OCI-LY1 (cell line): ENCODE measurements at regions not wholly inside any gene's neighbourhood (a gene's known extent, or its start where the extent isn't known, plus 50 kb on each side); places are given as distances from the start of the nearest gene placed in this dataset.

Source experiments
- CTCF ChIP-seq: fragments of 200-600 bp; sonication (generic), shearing (Covaris generic); IDR thresholded peaks from 2 replicates; pipeline ENCODE4 v1.5.1; 2017; ENCODE audit warnings: mild to moderate bottlenecking, antibody characterized with exemption, low read length, moderate library complexity, mixed read lengths
- EZH2 ChIP-seq: fragments of 200-600 bp; sonication (generic), shearing (Covaris generic); IDR thresholded peaks from 2 replicates; pipeline ENCODE4 v1.8.0; 2017; ENCODE audit warnings: borderline replicate concordance, mixed run types, mild to moderate bottlenecking, antibody characterized with exemption, low read length, moderate library complexity, mixed read lengths

- no peak for TF ChIP-seq CTCF
- no peak for TF ChIP-seq EZH2
Measured at GRCh38 chr18:65349635-65350034, 401.2 kb upstream of the CDH7 start.
